ENCODE measurements at regions not wholly inside any gene's neighbourhood (a gene's known extent, or its start where the extent isn't known, plus 50 kb on each side); places are given as distances from the start of the nearest gene placed in this dataset.
"Not testable (repeated sequence)": the region's sequence is repeated elsewhere in the genome, so short reads cannot be mapped to it uniquely, and the experiment has no call there.

GRCh38 chr13:109408591-109409382 is 377.6 kb downstream of the IRS2 start:
- DNase-seq (ENCODE audit: low read depth in 3 of 3, low spot score in 2 of 3): no peak

GRCh38 chr13:109406376-109406992 is 379.9 kb downstream of the IRS2 start:
- no peak for DNase-seq (ENCODE audit: low read depth in 3 of 3, low spot score in 2 of 3)

GRCh38 chr13:109403012-109403421 is 383.4 kb downstream of the IRS2 start:
- DNase-seq (ENCODE audit: low read depth in 3 of 3, low spot score in 2 of 3): no peak

GRCh38 chr13:109401891-109402290 is 384.5 kb downstream of the IRS2 start:
- DNase-seq (ENCODE audit: low read depth in 3 of 3, low spot score in 2 of 3): no peak

- DNase-seq (ENCODE audit: low read depth in 3 of 3, low spot score in 2 of 3): no peak
These were observed 385.1 kb downstream of the IRS2 start for GRCh38 chr13:109401307-109401706.

GRCh38 chr13:109400624-109401257 is 385.6 kb downstream of the IRS2 start:
- DNase-seq (ENCODE audit: low read depth in 3 of 3, low spot score in 2 of 3): no peak

- no peak for DNase-seq (ENCODE audit: low read depth in 3 of 3, low spot score in 2 of 3)
These were observed 386.2 kb downstream of the IRS2 start for GRCh38 chr13:109400209-109400608.

- DNase-seq (ENCODE audit: low read depth in 3 of 3, low spot score in 2 of 3): not testable (repeated sequence)
These were observed 388.3 kb downstream of the IRS2 start for GRCh38 chr13:109398071-109398470.

- DNase-seq (ENCODE audit: low read depth in 3 of 3, low spot score in 2 of 3): no peak
These were observed 389.1 kb downstream of the IRS2 start for GRCh38 chr13:109397285-109397684.

GRCh38 chr13:109396266-109396665 is 390.1 kb downstream of the IRS2 start:
- no peak for DNase-seq (ENCODE audit: low read depth in 3 of 3, low spot score in 2 of 3)

GRCh38 chr13:109395014-109395413 is 391.4 kb downstream of the IRS2 start:
- no peak for DNase-seq (ENCODE audit: low read depth in 3 of 3, low spot score in 2 of 3)

- DNase-seq (ENCODE audit: low read depth in 3 of 3, low spot score in 2 of 3): no peak
These were observed 391.9 kb downstream of the IRS2 start for GRCh38 chr13:109394311-109394988.

GRCh38 chr13:109393045-109393444 is 393.3 kb downstream of the IRS2 start:
- no peak for DNase-seq (ENCODE audit: low read depth in 3 of 3, low spot score in 2 of 3)

GRCh38 chr13:109390391-109390790 is 396.0 kb downstream of the IRS2 start:
- DNase-seq (ENCODE audit: low read depth in 3 of 3, low spot score in 2 of 3): no peak

- DNase-seq (ENCODE audit: low read depth in 3 of 3, low spot score in 2 of 3): no peak
These were observed 396.5 kb downstream of the IRS2 start for GRCh38 chr13:109389892-109390345.

GRCh38 chr13:109389456-109389855 is 396.9 kb downstream of the IRS2 start:
- no peak for DNase-seq (ENCODE audit: low read depth in 3 of 3, low spot score in 2 of 3)

GRCh38 chr13:109387471-109387870 is 398.9 kb downstream of the IRS2 start:
- no peak for DNase-seq (ENCODE audit: low read depth in 3 of 3, low spot score in 2 of 3)

GRCh38 chr13:109385242-109385560 is 401.2 kb downstream of the IRS2 start:
- DNase-seq (ENCODE audit: low read depth in 3 of 3, low spot score in 2 of 3): no peak

GRCh38 chr13:109384491-109385241 is 401.7 kb downstream of the IRS2 start:
- no peak for DNase-seq (ENCODE audit: low read depth in 3 of 3, low spot score in 2 of 3)

GRCh38 chr13:109383683-109384082 is 402.7 kb downstream of the IRS2 start:
- no peak for DNase-seq (ENCODE audit: low read depth in 3 of 3, low spot score in 2 of 3)

Measured in right renal cortex interstitium (tissue), 3 donors.